Mucosa of descending colon (tissue), 3 donors: ENCODE measurements at regions not wholly inside any gene's neighbourhood (a gene's known extent, or its start where the extent isn't known, plus 50 kb on each side); places are given as distances from the start of the nearest gene placed in this dataset.
"Not testable (repeated sequence)": the region's sequence is repeated elsewhere in the genome, so short reads cannot be mapped to it uniquely, and the experiment has no call there.

Experiments
- ATAC-seq: fragments of 200-7000 bp; cut with Tn5 transposase; one replicate; pipeline ENCODE4 v1.9.1; 2020; ENCODE audit warnings: mild to moderate bottlenecking, moderate library complexity
- DNase-seq, 3 donors: peaks; one replicate each; pipeline ENCODE4 v3.0.0-alpha.2; 2020
- H3K36me3 ChIP-seq: fragments of 200-600 bp; one replicate; pipeline ENCODE4 v1.8.0; 2021; ENCODE audit warnings: low read depth, mild to moderate bottlenecking
- H3K4me1 ChIP-seq: fragments of 200-600 bp; one replicate; pipeline ENCODE4 v1.8.0; 2021; ENCODE audit warnings: low read depth, mild to moderate bottlenecking
- H3K4me3 ChIP-seq: fragments of 200-600 bp; one replicate; pipeline ENCODE4 v1.8.0; 2021; ENCODE audit warnings: mild to moderate bottlenecking
- H3K9me3 ChIP-seq: fragments of 200-600 bp; one replicate; pipeline ENCODE4 v1.8.0; 2021; ENCODE audit warnings: mild to moderate bottlenecking
- intact Hi-C, 2 donors: fragments of 100-400 bp; cut with DNase I in 1 of 2; cut with micrococcal nuclease in 1 of 2; formaldehyde crosslinking; loops; one replicate each; pipeline versions ENCODE4 v1.11.0 to v1.11.1; 2022; cut with DNase I, micrococcal nuclease
- TF ChIP-seq, protein P1 (sequence below): fragments of 200-600 bp; IDR thresholded peaks from one replicate; pipeline ENCODE4 v1.8.0; 2022; ENCODE audit warnings: antibody characterized with exemption, mild to moderate bottlenecking
- donor health status: DM: no; HTN: no; CAD: no; lungs with moderate emphysema.
- donor health status: DM: no; HTN: no; CAD: no.
- donor health status: DM: no; HTN: yes; CAD: no.

DNA sequence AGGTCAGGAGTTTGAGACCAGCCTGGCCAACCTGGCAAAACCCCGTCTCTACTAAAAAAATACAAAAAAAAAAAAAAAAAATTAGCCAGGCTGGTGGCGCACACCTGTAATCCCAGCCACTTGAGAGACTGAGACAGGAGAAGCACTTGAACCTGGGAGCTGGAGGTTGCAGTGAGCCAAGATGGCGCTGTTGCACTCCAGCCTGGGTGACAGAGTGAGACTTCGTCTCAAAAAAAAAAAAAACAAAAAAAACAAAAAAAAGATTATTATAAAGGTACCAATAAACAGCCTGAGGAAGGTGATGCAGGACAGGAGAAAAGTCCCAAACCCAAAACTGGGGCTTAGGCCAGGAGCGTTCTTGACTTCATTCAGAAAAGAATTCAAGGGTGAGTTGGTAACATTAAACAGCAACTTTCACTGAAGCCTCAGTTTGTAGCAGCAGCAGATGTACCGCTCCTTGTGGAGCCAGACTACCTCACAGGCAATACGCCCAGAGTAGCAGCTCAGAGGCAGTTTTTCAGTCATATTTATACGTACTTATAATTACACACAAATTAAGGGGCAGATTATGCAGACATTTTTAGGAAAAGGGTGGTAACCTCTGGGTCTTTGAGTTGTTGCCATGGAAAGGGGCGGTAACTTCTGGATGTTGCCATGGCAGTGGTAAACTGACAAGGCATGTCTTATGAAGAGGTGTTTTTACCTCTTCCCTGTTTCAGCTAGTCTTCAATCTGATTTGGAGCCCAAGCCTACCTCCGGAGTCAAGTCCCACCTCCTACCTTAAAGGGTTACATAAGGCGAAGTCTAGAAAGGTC is 1596.6 kb upstream of the CELF4 start:
- TF ChIP-seq, protein P1, sequence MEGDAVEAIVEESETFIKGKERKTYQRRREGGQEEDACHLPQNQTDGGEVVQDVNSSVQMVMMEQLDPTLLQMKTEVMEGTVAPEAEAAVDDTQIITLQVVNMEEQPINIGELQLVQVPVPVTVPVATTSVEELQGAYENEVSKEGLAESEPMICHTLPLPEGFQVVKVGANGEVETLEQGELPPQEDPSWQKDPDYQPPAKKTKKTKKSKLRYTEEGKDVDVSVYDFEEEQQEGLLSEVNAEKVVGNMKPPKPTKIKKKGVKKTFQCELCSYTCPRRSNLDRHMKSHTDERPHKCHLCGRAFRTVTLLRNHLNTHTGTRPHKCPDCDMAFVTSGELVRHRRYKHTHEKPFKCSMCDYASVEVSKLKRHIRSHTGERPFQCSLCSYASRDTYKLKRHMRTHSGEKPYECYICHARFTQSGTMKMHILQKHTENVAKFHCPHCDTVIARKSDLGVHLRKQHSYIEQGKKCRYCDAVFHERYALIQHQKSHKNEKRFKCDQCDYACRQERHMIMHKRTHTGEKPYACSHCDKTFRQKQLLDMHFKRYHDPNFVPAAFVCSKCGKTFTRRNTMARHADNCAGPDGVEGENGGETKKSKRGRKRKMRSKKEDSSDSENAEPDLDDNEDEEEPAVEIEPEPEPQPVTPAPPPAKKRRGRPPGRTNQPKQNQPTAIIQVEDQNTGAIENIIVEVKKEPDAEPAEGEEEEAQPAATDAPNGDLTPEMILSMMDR, result no peak
- intact Hi-C loops, result no loop called here
- H3K4me1 ChIP-seq, result no peaks in the 10 kb centered on the region
- DNase-seq, result no peak
- no peaks in the 10 kb centered on the region for H3K9me3 ChIP-seq
- no peak overlapping the region for H3K4me3 ChIP-seq
- H3K36me3 ChIP-seq, result no peaks in the 10 kb centered on the region
- ATAC-seq, result no peak

DNA sequence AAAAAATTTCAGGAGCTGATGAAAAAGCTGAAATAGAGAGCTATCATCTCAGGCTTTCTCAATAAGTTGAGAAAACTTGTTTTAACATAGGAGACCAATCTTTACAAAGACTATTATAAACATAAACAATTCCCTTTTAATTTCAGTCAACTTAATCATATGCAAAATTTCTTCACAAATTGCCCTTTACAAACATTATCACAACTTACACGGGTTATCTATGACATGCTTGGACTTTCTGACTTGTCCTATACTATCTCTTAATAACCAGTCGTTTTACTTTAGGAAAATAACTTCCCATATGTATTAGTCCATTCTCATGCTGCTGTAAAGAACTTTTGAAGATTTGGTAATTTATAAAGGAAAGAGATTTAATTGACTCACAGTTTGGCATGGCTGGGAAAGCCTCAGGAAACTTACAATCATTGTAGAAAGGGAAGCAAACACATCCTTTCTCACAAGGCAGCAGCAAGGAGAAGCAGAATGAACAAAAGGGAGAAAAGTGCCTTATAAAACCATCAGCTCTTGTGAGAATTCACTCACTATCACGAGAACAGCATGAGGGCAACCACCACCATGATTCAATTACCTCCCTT is 1583.7 kb upstream of the CELF4 start:
- intact Hi-C loops, result no loop called here
- DNase-seq, result no peak
- H3K4me1 ChIP-seq, result no peaks in the 10 kb centered on the region
- ATAC-seq, result no peak
- H3K9me3 ChIP-seq, result peaks cover 43% of the 10 kb centered on the region
- H3K36me3 ChIP-seq, result no peaks in the 10 kb centered on the region
- TF ChIP-seq, protein P1, result no peak
- H3K4me3 ChIP-seq, result no peak overlapping the region

DNA sequence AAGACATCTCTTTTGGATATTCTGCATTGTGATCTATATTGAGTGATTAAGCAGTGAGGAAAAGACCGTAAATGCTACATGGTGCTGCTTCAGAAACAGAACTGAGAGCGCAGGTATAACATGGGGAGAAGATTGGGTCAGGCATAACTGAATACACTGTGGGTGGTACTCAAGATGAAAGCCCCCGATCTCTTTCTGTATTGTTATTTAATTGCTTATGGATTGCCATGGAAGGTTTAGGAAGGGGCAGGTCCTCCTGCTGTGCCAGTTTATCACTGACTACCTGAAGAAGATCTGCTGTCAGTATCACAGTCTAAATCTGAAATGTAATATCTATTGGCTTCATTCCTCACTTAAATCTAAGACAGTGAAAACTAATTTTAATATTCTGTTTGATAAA is 1568.7 kb upstream of the CELF4 start:
- TF ChIP-seq, protein P1, result no peak
- no peaks in the 10 kb centered on the region for H3K36me3 ChIP-seq
- intact Hi-C loops, result no loop called here
- ATAC-seq (no peak), DNase-seq (no peak)
- H3K9me3 ChIP-seq, result no peaks in the 10 kb centered on the region
- H3K4me1 ChIP-seq, result no peaks in the 10 kb centered on the region
- no peak overlapping the region for H3K4me3 ChIP-seq

DNA sequence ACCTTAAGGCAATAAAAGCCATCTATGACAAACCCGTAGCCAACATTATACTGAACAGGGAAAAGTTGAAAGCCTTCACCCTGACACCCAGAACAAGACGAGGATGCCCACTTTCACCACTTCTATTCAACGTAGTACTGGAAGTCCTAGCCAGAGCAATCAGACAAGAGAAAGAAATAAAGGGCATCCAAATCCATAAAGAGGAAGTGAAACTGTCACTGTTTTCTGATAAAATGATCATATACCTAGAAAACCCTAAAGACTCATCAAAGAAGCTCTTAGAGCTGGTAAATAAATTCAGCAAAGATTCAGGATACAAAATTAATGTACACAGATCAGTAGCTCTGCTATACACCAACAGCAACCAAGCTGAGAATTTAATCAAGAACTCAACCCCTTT is 1561.9 kb upstream of the CELF4 start:
- H3K36me3 ChIP-seq, intact Hi-C loops, ATAC-seq, H3K4me1 ChIP-seq, DNase-seq, H3K9me3 ChIP-seq, H3K4me3 ChIP-seq: not testable (repeated sequence)

DNA sequence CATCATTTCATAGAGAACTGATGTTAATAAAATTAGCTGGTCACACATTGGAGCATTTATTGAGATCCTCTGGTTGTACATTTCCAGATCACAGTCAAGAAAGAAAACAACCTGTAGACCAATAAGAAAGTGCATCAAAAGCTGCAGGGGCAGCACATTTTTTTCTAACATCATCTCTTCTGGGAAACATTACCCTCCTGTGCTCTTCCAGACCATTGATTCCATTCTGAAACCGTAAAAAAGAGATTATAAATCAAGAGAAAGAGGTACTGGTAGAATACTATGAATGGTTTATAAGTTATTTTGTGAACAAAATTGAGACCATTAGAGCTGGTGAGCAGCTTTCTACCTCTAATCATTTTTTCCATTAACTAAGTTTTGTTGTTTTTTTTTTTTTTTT is 1548.2 kb upstream of the CELF4 start:
- intact Hi-C loops, result no loop called here
- no peak for ATAC-seq
- Histone ChIP-seq H3K9me3 (no peaks in the 10 kb centered on the region), H3K4me3 (no peak overlapping the region), H3K4me1 (no peaks in the 10 kb centered on the region), H3K36me3 (no peaks in the 10 kb centered on the region)
- TF ChIP-seq, protein P1, result no peak
- no peak for DNase-seq

DNA sequence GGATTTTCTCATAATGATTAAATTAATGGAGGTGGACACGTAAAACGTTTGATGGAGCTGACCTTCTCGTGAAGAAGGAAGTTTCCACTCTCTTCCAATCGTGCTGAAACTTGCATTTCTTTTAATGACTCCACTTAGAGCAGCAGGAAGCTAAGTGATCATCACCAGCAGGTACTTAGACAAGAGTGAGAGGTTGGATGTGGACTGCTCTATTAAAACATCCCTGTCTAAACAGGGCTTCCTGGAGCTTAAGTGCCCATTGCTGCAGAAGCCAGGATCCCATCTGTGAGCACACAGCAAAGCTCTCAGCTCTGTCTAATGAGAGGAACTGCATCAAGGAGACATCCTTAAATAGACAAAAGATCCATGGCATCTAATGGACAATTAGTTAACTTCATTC is 1539.5 kb upstream of the CELF4 start:
- DNase-seq (no peak), ATAC-seq (no peak)
- TF ChIP-seq, protein P1, result no peak
- intact Hi-C loops, result no loop called here
- no peaks in the 10 kb centered on the region for H3K9me3 ChIP-seq
- no peaks in the 10 kb centered on the region for H3K36me3 ChIP-seq
- no peaks in the 10 kb centered on the region for H3K4me1 ChIP-seq
- no peak overlapping the region for H3K4me3 ChIP-seq
